LHCN-M2 (cell line): ENCODE measurements at regions not wholly inside any gene's neighbourhood (a gene's known extent, or its start where the extent isn't known, plus 50 kb on each side); places are given as distances from the start of the nearest gene placed in this dataset.
A peak's percentile ranks its signal among the peaks of the same experiment; 100 is the strongest.

Source experiments
- DNase-seq: peaks from one replicate; pipeline ENCODE4 v3.0.0-alpha.2; 2012; ENCODE audit warnings: low read depth

- no peak for DNase-seq
Observed at GRCh38 chr2:163849756-163850435, 114.1 kb upstream of the FIGN start.

- DNase-seq, result no peak
Observed at GRCh38 chr2:163838890-163839289, 103.1 kb upstream of the FIGN start.

GRCh38 chr2:163836167-163836566, 100.4 kb upstream of the FIGN start:
- no peak for DNase-seq

GRCh38 chr2:163834841-163835240, 99.0 kb upstream of the FIGN start:
- no peak for DNase-seq

- no peak for DNase-seq
Observed at GRCh38 chr2:163834221-163834620, 98.4 kb upstream of the FIGN start.

GRCh38 chr2:163828771-163829170, 93.0 kb upstream of the FIGN start:
- DNase-seq, result no peak

GRCh38 chr2:163822033-163822432, 86.2 kb upstream of the FIGN start:
- no peak for DNase-seq

GRCh38 chr2:163812926-163813520, 77.2 kb upstream of the FIGN start:
- DNase-seq, result no peak

GRCh38 chr2:163808406-163808805, 72.6 kb upstream of the FIGN start:
- DNase-seq, result peak; percentile 27

- DNase-seq, result peak; percentile 3
Observed at GRCh38 chr2:163802284-163802683, 66.5 kb upstream of the FIGN start.

- no peak for DNase-seq
Observed at GRCh38 chr2:163801486-163801885, 65.7 kb upstream of the FIGN start.

GRCh38 chr2:163800951-163801381, 65.2 kb upstream of the FIGN start:
- DNase-seq, result peak; percentile 77

GRCh38 chr2:163799807-163800206, 64.0 kb upstream of the FIGN start:
- no peak for DNase-seq

- peak; percentile 17 for DNase-seq
Observed at GRCh38 chr2:163794635-163795034, 58.8 kb upstream of the FIGN start.
